Liver (tissue), 7 donors: ENCODE measurements at regions not wholly inside any gene's neighbourhood (a gene's known extent, or its start where the extent isn't known, plus 50 kb on each side); places are given as distances from the start of the nearest gene placed in this dataset.

Experiments used
- DNase-seq: peaks from one replicate; pipeline ENCODE4 v3.0.0-alpha.2; 2017; ENCODE audit warnings: low spot score
- H3K27ac ChIP-seq, 2 donors: one replicate each; pipeline ENCODE4 v1.7.0; 2013; ENCODE audit warnings: inconsistent platforms in 2 of 2, low read length in 2 of 2, control low read depth in 1 of 2, low read depth in 1 of 2, mild to moderate bottlenecking in 1 of 2
- H3K27me3 ChIP-seq, 4 donors: one replicate each; pipeline versions ENCODE4 v1.6.1 to v1.7.0; 2013; ENCODE audit warnings: low read length in 3 of 4, inconsistent platforms in 1 of 4, mild to moderate bottlenecking in 1 of 4, moderate library complexity in 1 of 4; ENCODE audit not compliant: control insufficient read depth in 4 of 4, insufficient read depth in 4 of 4
- H3K36me3 ChIP-seq, 4 donors: one replicate each; pipeline versions ENCODE4 v1.6.1 to v1.7.0; 2013; ENCODE audit warnings: low read length in 3 of 4, mild to moderate bottlenecking in 3 of 4, low read depth in 1 of 4, moderate library complexity in 1 of 4; ENCODE audit not compliant: control insufficient read depth in 4 of 4, insufficient read depth in 3 of 4
- H3K4me1 ChIP-seq, 4 donors: one replicate each; pipeline versions ENCODE4 v1.6.1 to v1.7.0; 2013; ENCODE audit warnings: low read length in 3 of 4, mild to moderate bottlenecking in 3 of 4, moderate library complexity in 1 of 4; ENCODE audit not compliant: control insufficient read depth in 4 of 4, insufficient read depth in 4 of 4
- H3K4me3 ChIP-seq, 3 donors: one replicate each; pipeline versions ENCODE4 v1.6.1 to v1.7.0; 2013; ENCODE audit warnings: low read length in 3 of 3, control low read depth in 1 of 3, low read depth in 1 of 3, mild to moderate bottlenecking in 1 of 3
- H3K9ac ChIP-seq, 2 donors: one replicate each; pipeline ENCODE4 v1.7.0; 2013; ENCODE audit warnings: low read length in 2 of 2, mild to moderate bottlenecking in 2 of 2, moderate library complexity in 2 of 2, control low read depth in 1 of 2, low read depth in 1 of 2
- H3K9me3 ChIP-seq, 4 donors: one replicate each; pipeline versions ENCODE4 v1.6.1 to v1.7.0; 2013; ENCODE audit warnings: low read length in 3 of 4; ENCODE audit not compliant: control insufficient read depth in 4 of 4
- EGR1 ChIP-seq, 2 donors: IDR thresholded peaks; 2 replicates each; pipeline ENCODE4 v1.6.1; 2016 to 2018; ENCODE audit warnings: antibody characterized with exemption in 2 of 2, low read depth in 2 of 2
- FOXA1 ChIP-seq: IDR thresholded peaks from 2 replicates; pipeline ENCODE4 v1.6.1; 2016; ENCODE audit warnings: antibody characterized with exemption
- FOXA2 ChIP-seq: IDR thresholded peaks from 2 replicates; pipeline ENCODE4 v1.6.1; 2016; ENCODE audit warnings: antibody characterized with exemption
- HNF4A ChIP-seq, 2 donors: conservative IDR thresholded peaks; 2 replicates each; pipeline ENCODE4 v1.6.1; 2016; ENCODE audit warnings: antibody characterized with exemption in 2 of 2, mild to moderate bottlenecking in 2 of 2
- HNF4G ChIP-seq: IDR thresholded peaks from 2 replicates; pipeline ENCODE4 v1.6.1; 2016; ENCODE audit warnings: antibody characterized with exemption
- JUND ChIP-seq, 2 donors: IDR thresholded peaks; 2 replicates each; pipeline ENCODE4 v1.6.1; 2016; ENCODE audit warnings: antibody characterized with exemption in 2 of 2
- REST ChIP-seq: IDR thresholded peaks from 2 replicates; pipeline ENCODE4 v1.6.1; 2016; ENCODE audit warnings: antibody characterized with exemption, mild to moderate bottlenecking
- RXRA ChIP-seq, 2 donors: IDR thresholded peaks; 2 replicates each; pipeline ENCODE4 v1.6.1; 2017 to 2018; ENCODE audit warnings: antibody characterized with exemption in 2 of 2, mild to moderate bottlenecking in 1 of 2
- SP1 ChIP-seq: IDR thresholded peaks from 2 replicates; pipeline ENCODE4 v1.6.1; 2018; ENCODE audit warnings: antibody characterized with exemption, mild to moderate bottlenecking
- TAF1 ChIP-seq: conservative IDR thresholded peaks from 2 replicates; pipeline ENCODE4 v1.6.1; 2016; ENCODE audit warnings: antibody characterized with exemption, mild to moderate bottlenecking
- YY1 ChIP-seq: IDR thresholded peaks from 2 replicates; pipeline ENCODE4 v1.6.1; 2016; ENCODE audit warnings: antibody characterized with exemption, mild to moderate bottlenecking
- WGBS: extraction: QIAGEN DNeasy Blood & Tissue Kit; methylation state at CpG from one replicate; pipeline ENCODE4 v1.1.7; 2013; 5-methylcytosine and 5-hydroxymethylcytosine counted together
- TF ChIP-seq, protein P1 (sequence below): IDR thresholded peaks from 2 replicates; pipeline ENCODE4 v1.6.1; 2016; ENCODE audit warnings: antibody characterized with exemption
- donor health status: healthy.
- donor health status: healthy.
- donor health status: healthy.
- donor health status: healthy.

DNA sequence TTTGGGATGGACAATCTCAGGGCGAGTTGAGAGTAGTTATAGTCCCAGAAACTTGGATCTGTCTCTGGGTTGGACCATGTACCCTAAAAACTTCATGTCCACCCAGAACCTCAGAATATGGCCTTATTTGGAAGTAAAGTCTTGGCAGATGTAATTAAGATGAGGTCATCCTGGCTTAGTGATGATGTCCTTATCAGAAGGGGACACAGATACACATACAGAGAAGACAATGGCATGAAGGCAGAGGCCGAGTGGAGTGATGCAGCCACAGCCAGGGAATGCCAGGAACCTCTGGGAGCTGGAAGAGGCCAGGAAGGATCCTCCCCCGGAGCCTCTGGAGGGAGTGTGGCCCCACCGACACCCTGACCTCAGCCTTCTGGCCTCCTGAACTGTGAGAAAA lies 61.2 kb upstream of the STX18 start:
- no peak overlapping the region for H3K27ac ChIP-seq
- H3K9me3 ChIP-seq: no peaks in the 10 kb centered on the region
- no peak for DNase-seq
- TF ChIP-seq EGR1 (IDR thresholded peaks at IDR 0.05; ENCODE audit: low read depth in 2 of 2): no peak
- TF ChIP-seq JUND (IDR thresholded peaks at IDR 0.05): no peak
- TF ChIP-seq REST: no peak
- TF ChIP-seq, protein P1, sequence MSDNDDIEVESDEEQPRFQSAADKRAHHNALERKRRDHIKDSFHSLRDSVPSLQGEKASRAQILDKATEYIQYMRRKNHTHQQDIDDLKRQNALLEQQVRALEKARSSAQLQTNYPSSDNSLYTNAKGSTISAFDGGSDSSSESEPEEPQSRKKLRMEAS: no peak
- no peak for TF ChIP-seq HNF4G
- 77% methylated on average over 4 of the region's 4 CpGs for WGBS
- no peaks in the 10 kb centered on the region for H3K4me1 ChIP-seq
- H3K9ac ChIP-seq: no peak overlapping the region
- no peaks in the 10 kb centered on the region for H3K36me3 ChIP-seq
- H3K4me3 ChIP-seq: no peak overlapping the region
- no peaks in the 10 kb centered on the region for H3K27me3 ChIP-seq

DNA sequence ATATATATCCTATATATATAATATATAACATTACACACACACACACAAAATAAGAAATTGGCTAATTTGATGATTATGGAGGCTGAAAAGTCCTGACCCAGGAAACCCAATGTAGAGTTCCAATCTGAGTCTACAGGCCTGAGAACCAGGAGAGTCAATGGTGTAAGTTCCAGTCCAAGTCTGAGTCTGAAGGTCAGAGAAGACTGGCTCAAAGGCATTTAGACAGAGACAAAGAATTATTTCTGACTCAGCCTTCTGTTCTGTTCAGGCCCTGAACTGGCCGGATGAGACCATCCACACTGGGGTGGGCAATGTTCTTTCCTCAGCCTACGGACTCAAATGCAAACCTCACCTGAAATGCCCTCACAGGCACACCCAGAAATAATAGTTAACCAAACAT lies 60.6 kb upstream of the STX18 start:
- DNase-seq: no peak
- TF ChIP-seq JUND (IDR thresholded peaks at IDR 0.05): no peak
- Histone ChIP-seq H3K27me3 (no peaks in the 10 kb centered on the region), H3K36me3 (no peaks in the 10 kb centered on the region), H3K27ac (no peak overlapping the region), H3K9me3 (no peaks in the 10 kb centered on the region), H3K4me3 (no peak overlapping the region), H3K9ac (no peak overlapping the region), H3K4me1 (no peaks in the 10 kb centered on the region)
- WGBS: 96% methylated on average over 2 of the region's 2 CpGs

DNA sequence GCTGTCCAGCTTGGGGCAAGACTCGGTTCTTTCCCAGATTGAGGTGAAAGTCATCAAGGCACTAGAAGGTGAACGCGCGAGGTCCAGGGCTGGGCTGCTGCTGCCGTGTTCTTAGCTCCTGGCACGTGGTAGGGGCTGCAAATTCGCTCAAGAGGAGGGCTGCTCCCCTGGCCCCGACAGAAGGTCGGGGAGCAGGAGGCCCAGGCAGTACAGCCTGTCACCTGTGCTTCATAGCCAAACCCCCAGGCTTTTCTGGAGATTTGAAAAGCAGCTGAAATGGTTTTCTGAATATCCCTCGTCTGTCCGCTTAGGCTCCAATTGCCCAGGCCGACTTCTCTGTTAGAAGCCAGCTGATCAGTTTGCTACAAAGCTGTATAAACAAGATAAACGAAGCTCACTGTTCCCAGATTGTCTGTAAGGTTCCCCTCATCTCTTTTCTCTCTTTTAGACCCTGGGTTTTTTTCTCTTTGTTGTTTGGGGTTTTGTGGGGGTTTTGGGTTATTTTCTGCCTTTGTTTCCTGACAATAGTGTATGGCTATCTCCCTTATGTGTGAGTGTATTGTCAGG lies 60.0 kb upstream of the STX18 start:
- Histone ChIP-seq H3K4me1 (no peaks in the 10 kb centered on the region), H3K27me3 (no peaks in the 10 kb centered on the region), H3K9ac (no peak overlapping the region), H3K36me3 (no peaks in the 10 kb centered on the region), H3K4me3 (no peak overlapping the region), H3K27ac (no peak overlapping the region), H3K9me3 (no peaks in the 10 kb centered on the region)
- 90% methylated on average over 13 of the region's 13 CpGs for WGBS
- no peak for DNase-seq
- no peak for TF ChIP-seq TAF1
- TF ChIP-seq FOXA1: no peak
- TF ChIP-seq RXRA (IDR thresholded peaks at IDR 0.05): no peak
- no peak for TF ChIP-seq FOXA2
- no peak for TF ChIP-seq SP1
- TF ChIP-seq YY1: no peak
- no peak for TF ChIP-seq JUND (IDR thresholded peaks at IDR 0.05)
- no peak for TF ChIP-seq HNF4A (conservative IDR thresholded peaks at IDR 0.05)
- TF ChIP-seq HNF4G: no peak
- TF ChIP-seq, protein P1: no peak
